ENCODE measurements at regions not wholly inside any gene's neighbourhood (a gene's known extent, or its start where the extent isn't known, plus 50 kb on each side); places are given as distances from the start of the nearest gene placed in this dataset.
"Not testable (repeated sequence)": the region's sequence is repeated elsewhere in the genome, so short reads cannot be mapped to it uniquely, and the experiment has no call there.

DNA sequence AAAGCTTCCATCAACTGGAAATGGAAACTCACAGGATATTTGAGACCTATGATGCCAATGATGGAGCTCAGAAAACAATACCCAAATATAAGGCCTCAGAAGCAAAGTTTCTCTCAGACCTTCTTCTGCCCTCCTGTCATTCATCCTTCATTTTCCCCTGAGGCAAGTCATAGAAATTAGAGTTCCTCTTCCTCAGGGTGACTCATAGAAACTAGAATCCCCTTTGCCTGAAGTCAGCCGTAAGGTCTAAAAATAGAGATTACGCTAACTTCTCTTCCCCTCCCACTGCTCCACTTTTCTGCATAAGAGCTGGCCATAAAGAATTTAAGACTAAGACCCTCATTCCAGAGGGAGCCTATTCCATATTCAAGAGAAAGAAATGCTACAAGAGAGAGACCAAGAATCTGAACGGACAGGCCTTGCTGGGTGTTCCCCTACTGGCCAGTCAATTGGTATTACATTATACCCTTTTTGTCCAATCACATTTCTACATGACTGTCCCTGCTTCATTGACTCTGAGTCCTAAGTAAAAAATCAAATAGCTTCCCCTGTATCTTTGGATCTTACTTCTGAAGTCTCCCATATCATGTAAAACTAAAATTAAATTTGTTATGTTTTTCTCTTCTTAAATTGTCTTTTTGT lies 994.9 kb downstream of the ADGRL2 start:
- no peak for DNase-seq

DNA sequence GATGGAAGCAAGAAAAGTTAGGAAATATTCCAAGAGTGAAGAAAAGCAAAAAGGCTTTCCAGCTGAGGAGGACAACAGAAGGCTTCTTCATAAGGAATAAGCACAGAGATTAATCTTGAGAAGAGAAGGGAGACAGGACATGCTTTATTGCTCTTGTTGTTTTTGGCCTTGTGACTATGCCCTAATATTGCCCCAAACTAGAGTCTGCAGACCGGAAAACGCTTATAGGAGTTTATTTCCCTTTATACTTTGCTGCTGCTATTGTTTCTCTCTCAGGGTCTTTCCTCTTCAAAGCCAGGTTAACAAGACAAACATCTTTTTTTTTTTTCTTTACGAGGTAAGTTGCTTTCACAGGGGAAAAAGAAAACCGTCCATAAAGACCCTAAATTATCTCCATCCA lies 991.4 kb downstream of the ADGRL2 start:
- DNase-seq = no peak

DNA sequence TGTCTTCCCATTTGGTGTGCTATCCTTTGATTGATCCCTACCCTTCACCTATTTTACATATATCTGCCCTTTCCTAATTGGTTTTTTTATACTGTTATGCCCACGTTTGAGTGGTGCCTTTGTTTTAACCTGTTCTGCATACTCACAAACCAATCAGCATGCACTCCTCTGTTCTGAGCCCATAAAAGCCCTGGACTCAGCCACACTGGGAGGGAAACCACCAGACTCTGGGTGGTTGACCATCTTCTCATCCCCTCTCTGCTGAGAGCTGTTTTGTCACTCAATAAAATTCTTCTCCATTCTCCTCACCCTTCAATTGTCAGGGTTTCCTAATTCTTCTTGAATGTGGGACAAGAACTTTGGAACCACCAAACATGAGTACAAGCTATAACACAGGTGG lies 989.8 kb downstream of the ADGRL2 start:
- DNase-seq = no peak

DNA sequence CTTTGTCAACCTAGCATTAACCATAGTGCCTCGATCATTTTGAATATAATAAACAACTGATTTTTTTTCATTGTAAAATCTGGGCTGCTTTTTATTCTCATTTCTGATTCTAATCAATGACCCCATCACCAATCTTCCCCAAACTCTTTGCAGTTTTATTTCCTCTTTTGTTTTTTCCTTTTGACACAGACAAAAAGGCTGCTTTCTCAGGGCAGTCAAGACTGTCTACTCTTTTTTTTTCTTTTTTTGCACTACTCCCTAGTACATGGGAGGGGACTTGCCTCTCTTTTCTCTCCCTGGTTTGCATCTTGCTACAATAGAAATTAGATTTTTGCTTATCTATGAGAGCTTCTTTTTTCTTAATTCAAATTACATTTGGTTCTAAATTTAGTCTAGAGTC lies 987.9 kb downstream of the ADGRL2 start:
- no peak for DNase-seq

DNA sequence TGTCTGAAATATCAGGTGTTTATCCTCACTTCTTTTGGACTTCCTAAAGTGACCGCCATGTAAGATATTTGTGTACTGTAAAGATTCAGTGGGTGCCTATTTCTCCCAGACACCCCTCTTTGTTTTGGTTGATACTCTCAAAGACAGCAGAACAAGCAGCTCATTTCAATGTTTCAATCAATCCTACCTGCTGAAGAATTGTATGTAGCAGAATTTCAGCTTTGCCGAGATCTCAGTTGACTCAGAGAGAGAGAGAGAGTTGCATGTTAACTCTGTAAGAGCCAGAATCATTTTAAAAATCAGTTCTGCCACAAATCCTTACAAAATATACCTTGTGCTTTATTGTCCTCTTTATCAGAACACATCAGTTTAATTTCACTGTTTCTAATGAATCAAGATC lies 987.3 kb downstream of the ADGRL2 start:
- no peak for DNase-seq

DNA sequence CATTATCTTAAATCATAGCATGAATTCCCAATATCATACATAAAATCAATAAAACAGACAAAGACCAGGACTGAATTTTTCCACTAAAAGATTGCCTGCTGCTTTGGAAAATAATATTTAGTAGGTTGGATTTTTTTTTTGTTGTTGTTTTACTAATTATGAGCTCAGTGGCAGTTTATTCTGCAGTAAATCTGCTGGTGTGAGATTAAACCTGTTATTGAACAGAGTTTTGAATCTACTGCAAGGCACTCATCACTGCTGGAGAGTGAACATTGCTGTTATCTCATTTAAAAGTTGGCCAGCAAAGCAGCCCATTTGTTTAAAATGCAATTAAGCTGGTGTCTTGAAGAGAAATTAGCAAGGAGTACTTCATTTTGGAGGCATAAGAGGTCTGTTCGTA lies 986.1 kb downstream of the ADGRL2 start:
- DNase-seq = no peak

DNA sequence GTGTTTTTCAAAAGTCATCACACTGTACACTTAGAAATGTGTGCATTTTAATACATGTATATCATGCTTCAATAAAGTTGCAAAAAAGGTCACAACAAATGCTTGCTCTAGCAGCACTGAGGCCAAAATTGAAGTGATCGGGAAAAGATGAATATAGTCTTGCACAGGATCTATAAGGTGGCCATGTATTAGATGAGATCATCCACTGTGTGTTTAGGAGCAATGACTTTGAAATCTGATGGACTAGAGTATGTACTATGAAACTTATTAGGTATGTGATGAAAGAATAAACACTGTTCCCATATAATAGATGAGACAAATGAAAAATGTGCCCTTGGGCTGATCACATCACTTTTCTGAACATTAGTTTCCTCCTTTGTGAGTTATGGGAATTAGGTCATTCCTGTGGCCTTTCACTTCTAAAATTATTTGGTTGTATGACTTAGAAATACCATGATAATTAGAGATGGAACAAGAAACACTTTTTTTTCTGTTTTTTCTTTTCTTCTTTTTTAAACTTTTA lies 984.6 kb downstream of the ADGRL2 start:
- no peak for DNase-seq

DNA sequence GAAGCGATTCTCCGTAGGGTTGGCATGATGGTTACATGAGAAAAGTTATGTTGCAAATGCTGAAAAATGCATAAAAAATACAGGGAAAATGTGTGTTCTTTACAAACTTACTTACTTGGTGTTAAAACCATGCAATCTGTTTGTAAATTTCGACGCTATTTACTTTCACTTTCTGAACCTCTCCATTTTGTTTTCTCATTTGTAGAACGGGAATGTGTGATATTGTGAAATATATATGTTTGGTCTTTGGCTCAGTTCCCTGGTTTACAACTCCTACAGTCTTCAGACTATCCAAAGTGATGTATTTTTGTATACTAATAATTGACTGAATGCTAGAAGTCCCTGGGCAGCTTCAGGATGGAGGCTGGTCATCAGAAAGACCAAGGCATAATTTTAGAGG lies 982.3 kb downstream of the ADGRL2 start:
- no peak for DNase-seq

DNA sequence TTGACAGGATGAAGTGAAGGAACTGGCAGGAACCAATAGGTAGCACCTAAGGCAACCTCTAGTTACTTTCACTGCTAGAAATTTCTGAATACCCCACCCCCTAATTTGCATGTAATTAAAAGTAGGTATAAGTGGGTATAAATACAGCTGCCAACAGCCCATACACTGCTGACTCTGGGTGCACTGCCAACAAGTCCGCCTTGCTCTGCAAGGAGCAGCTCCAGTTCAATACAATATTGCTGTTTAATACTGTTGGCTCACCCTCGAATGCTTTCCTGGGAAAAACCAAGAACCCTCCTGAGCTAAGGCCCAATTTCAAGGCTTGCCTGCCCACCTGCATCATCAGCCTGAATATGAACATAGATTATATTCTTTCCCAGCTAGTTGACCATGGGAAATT lies 981.9 kb downstream of the ADGRL2 start:
- DNase-seq = no peak

DNA sequence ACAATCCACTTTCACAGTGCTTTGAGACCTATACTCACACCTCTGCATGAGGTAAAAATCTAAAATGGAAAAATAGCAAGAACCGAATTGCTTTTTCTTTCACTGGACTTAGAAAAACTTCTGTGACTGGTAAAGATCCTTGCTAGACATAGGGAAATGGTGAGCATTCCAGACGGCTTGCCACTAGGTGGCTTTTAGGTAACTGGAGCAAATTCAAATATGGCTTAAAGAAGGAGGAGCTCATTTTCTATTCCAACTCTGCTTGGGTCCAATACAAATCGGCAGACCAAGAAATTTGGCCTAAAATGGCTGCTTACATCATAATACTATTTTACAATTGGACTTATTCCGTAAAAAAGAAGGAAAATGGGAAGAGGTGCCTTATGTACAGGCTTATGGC lies 977.9 kb downstream of the ADGRL2 start:
- DNase-seq = no peak

DNA sequence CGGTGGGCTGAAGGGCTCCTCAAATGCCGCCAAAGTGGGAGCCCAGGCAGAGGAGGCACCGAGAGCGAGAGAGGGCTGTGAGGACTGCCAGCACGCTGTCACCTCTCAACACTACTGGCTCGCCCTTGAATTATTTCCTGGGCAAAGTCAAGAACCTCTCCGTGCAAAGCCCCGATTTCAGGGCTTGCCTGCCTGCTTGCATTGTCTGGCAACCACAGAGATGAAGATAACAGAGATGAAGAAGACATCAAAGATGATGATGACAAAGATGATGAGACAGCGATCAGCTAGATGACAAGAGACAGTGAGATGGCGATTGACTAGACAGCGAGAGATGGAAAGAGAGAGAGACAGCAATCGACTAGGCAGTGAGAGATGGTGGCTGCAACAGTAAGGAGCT lies 976.5 kb downstream of the ADGRL2 start:
- no peak for DNase-seq

DNA sequence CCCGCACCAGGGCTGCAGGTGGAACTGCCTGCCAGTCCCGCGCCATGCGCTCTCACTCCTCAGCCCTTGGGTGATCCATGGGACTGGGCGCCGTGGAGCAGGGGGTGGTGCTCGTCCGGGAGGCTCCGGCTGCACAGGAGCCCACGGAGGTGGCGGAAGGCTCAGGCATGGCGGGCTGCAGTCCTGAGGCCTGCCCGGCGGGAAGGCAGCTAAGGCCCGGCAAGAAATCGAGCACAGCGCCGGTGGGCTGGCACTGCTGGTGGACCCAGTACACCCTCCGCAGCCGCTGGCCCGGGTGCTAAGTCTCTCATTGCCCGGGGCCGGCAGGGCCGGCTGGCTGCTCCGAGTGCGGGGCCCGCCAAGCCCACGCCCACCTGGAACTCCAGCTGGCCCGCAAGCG lies 976.0 kb downstream of the ADGRL2 start:
- not testable (repeated sequence) for DNase-seq

DNA sequence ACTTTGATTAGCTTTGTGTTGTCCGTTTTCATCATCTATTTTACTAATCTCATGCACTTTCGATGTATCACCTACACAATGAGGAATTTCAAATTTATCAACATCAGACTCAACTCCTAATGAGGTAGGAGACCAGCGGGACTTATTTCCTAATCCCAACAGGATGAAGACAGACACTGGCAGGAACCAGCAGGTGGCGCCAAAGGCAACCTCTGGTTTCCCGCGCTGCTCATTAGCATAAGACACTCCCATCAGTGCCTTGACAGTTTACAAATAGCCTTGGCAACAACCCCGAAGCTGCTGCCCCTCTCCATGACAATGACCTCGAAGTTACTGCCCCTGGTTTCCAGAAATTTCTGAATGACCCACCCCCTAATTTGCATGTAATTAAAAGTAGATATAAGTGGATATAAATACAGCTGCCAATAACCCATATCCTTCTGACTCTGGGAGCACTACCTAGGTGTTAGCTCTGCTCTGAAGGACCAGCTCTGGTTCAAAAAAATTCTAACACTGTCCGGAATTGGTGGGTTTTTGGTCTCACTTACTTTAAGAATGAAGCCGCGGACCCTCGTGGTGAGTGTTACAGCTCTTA lies 974.8 kb downstream of the ADGRL2 start:
- DNase-seq = no peak

DNA sequence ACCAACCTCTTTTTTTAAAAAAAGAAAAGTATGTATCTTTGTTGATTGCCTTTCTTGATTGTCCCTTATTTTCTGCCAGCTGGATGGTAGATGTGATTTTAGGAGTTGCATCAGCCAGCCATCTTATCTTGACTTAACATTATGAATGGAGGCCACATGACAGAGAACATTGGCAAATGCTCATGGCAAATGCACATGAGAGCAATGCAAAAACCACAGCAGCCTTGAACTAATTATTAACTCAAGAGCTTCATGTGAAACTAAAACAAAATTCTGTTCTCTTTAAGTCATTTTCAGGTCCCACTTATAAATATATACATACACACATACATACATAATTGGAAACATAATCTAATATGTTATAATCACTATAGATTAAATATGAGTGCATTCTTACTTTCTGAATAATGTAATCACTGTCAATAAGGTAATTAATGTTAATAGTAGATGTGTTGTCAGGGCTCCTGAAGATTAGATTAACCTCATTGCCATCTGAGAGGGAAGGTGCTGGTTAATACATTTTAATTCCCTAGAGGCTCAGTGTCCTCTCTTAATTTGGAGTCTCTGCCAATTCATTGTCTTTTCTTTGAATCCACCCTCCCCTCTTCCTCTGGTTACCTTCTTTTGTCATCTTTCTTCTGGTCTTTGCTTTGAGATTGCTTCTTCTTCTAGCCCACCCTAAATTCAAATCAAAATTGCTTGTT lies 962.2 kb downstream of the ADGRL2 start:
- no peak for DNase-seq

DNA sequence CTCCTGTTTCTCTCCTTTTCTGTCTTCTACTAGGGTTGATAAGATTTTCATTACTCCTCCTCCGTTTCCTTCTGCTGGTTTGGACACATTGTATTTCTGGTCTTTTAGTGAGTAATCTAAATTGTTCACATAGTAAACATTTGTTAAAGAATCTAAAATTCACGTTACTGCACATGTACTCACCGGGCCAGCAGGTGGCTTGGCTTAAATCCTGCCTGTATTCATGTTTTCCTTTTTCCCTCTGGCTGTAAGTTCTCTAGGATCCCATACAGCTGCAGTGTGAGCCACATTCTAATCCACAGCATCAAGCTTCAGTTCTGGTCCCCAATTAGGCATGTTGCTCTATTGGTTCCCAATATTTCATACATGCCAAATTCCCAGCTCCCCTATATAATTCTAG lies 958.3 kb downstream of the ADGRL2 start:
- no peak for DNase-seq

DNA sequence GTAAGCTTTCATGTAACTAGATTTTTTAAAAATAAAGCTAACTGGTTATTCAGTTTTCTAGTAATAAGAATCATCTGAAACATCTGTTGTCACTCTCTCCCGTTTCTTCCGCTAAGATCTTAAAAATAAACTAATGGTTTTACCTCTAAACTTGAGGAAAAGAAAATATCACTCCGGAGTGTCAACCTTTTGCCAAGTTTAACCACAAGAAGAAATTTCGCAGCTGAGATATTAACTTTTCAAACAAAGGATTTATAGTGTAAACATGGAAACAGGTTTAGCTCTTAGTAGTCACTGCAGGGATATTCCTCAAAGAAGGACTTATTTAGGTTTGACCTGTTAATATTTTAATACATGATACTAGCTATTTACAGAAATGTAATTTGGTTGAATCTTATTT lies 954.9 kb downstream of the ADGRL2 start:
- DNase-seq = no peak

DNA sequence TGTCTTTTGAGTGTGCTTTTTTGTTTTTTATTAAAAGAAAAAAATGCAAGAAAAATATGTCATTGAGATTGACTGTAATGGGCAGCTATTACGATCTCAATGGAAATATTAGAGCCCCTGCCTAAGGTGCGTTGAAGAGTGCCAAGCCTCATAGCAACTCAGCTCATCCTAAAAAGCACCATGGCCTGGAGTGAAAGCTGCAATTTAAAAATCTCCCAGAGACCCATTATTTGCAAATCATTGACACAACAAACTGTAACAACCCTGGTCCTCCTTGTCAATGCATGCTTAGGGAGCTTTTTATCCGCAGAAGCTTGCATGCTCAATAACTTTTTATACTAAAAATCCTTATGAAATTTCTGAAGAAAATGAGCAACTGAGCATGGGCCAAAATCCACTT lies 954.5 kb downstream of the ADGRL2 start:
- DNase-seq = no peak

DNA sequence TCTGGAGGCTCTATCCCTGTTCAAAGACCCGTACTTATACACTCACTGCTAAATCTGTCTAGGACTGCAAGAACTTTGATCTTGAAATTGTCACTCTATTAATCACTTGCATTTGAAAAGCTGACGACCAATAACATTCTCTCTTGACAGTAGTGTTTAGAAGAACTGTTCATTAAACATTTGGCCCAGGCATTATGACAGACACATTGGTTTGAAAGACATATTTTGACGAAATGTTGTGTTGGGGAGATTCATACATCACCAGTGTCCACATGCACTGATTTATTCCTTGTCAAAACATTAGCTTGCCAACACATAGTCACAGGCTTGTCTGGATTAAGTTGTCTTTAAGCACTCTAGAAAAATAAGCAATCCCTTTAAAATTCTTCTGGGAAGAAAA lies 951.3 kb downstream of the ADGRL2 start:
- no peak for DNase-seq

DNA sequence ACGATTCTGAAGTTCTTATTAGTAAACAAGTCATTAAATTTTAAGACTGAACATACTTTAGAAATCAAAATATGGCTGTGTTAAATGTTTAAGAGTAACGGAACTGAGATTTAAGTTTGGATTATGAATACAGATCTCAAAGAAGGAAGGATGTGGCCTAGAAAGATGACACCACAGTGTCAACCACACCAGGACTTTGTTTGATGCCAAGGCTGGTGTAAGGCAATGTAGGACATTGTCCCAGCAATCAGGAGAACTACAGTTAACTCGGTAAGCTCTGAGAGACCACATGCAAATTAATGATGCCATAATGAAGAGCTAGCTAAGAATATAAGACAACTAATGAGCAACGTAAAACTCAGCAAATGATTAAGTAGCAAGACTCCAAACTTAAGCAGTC lies 932.9 kb downstream of the ADGRL2 start:
- DNase-seq = no peak

DNA sequence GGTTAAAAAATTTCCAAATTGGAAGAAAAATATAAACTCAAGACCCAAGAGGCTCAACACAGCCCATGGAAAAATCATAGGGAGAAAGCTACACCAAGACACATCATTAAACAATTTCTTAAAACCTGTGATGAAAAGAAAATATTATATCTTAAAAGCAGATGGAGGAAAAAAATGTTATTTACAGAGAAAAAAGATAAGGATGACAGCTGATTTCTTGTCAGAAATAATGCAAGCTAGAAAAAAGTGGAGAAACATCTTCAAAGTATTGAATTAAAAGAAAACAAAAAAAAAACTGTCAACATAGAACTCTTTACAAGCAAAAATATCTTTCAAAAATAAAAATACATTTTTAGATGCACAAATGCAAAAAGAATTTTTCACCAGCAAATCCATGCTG lies 930.5 kb downstream of the ADGRL2 start:
- no peak for DNase-seq

DNA sequence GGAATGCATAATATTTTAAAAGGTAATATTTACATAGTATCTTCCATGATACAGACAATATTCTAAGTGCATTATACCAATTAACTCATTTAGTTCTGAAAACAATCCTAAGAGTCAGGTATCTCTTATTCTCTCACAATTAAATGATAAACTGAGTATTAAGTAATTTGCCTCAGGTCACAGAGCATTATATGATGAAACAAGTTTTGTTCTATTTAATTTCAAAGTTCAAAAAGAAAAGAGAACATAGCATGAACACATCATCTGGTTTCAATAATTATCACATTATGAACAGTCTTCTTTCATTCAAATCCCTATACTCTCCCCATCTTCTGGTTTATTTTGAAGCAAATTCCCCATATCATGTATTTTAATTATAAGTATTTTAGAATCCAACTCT lies 927.5 kb downstream of the ADGRL2 start:
- DNase-seq = no peak

DNA sequence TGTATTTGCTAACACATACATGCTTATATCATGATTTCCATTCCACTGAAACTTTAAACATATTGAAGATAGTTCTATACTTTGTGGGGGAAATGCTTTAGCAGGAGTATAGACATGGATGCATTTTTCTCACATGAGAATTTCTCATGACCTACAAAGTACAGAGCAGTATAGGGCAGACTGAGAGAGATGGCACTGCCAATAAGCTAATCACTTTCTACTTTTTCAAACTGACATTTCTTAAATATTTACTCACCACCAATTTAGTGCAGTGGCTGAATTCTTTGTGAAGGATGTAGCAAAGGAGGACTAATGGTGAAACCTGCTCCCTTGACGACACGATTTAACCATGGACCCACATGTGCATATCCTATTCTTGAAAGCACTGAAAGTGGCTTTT lies 923.5 kb downstream of the ADGRL2 start:
- no peak for DNase-seq

DNA sequence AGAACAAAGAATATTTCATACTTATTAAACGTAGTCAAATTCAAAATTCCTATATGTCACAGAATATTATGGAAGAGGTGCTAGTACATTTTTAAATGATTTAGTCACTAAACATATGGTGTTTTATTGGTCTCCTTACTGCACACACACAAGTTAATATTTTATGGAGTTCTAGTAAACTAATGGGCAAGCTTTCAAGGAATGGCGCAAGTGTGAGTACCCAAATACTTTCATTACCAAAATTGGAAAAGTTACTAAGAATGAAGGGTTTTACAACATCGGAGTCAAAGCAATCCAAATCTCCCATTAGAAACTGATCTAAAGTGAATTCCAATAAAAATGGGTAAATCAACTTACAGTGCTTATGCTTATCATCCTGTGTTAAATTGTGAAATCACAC lies 921.9 kb downstream of the ADGRL2 start:
- no peak for DNase-seq

DNA sequence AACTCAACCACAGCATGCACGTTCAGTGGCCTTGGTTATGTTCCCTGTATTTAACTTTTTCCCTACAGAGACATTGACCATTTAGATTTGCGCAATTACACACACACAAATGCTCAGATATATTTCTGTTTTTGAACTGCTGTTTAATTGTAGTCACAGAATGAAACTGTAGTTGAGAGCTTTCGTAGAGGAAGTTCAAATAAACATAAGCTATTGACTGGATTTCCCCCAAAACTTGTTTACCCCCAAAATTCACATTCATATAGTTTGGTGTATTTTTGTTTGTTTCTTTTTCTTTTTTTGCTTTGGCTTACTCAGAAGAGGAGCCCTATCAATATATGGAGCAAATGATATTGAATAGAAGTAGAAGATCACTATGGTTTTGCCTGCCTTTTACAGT lies 921.0 kb downstream of the ADGRL2 start:
- no peak for DNase-seq
